Non-pigmented ciliary epithelial cell (primary cell): ENCODE measurements at regions not wholly inside any gene's neighbourhood (a gene's known extent, or its start where the extent isn't known, plus 50 kb on each side); places are given as distances from the start of the nearest gene placed in this dataset.

ENCODE experiments used
- DNase-seq: peaks from one replicate; pipeline ENCODE4 v3.0.0-alpha.2; 2010; ENCODE audit warnings: low read depth

- no peak for DNase-seq
Observed at GRCh38 chr6:166751051-166751595, 124.1 kb upstream of the RPS6KA2 start.

GRCh38 chr6:166750108-166750793 is 123.2 kb upstream of the RPS6KA2 start:
- DNase-seq, result no peak

GRCh38 chr6:166749666-166750065 is 122.6 kb upstream of the RPS6KA2 start:
- no peak for DNase-seq

- no peak for DNase-seq
Observed at GRCh38 chr6:166747644-166748595, 120.9 kb upstream of the RPS6KA2 start.

- DNase-seq, result no peak
Observed at GRCh38 chr6:166745801-166746668, 119.0 kb upstream of the RPS6KA2 start.

- DNase-seq, result no peak
Observed at GRCh38 chr6:166744223-166745134, 117.4 kb upstream of the RPS6KA2 start.

GRCh38 chr6:166743406-166744222 is 116.6 kb upstream of the RPS6KA2 start:
- DNase-seq, result no peak

GRCh38 chr6:166742981-166743380 is 115.9 kb upstream of the RPS6KA2 start:
- DNase-seq, result no peak

- DNase-seq, result no peak
Observed at GRCh38 chr6:166739976-166740318, 112.9 kb upstream of the RPS6KA2 start.

GRCh38 chr6:166739117-166739975 is 112.3 kb upstream of the RPS6KA2 start:
- no peak for DNase-seq

- DNase-seq, result no peak
Observed at GRCh38 chr6:166738386-166739116, 111.5 kb upstream of the RPS6KA2 start.

- no peak for DNase-seq
Observed at GRCh38 chr6:166737261-166737660, 110.2 kb upstream of the RPS6KA2 start.

- no peak for DNase-seq
Observed at GRCh38 chr6:166736634-166737033, 109.6 kb upstream of the RPS6KA2 start.

GRCh38 chr6:166733900-166734299 is 106.8 kb upstream of the RPS6KA2 start:
- DNase-seq, result no peak

GRCh38 chr6:166729658-166730057 is 102.6 kb upstream of the RPS6KA2 start:
- no peak for DNase-seq

- DNase-seq, result no peak
Observed at GRCh38 chr6:166728884-166729530, 102.0 kb upstream of the RPS6KA2 start.

GRCh38 chr6:166726201-166726600 is 99.2 kb upstream of the RPS6KA2 start:
- no peak for DNase-seq

- DNase-seq, result no peak
Observed at GRCh38 chr6:166725571-166725970, 98.5 kb upstream of the RPS6KA2 start.
